Cardiac muscle cell (in vitro differentiated cells and primary cell): ENCODE measurements at regions not wholly inside any gene's neighbourhood (a gene's known extent, or its start where the extent isn't known, plus 50 kb on each side); places are given as distances from the start of the nearest gene placed in this dataset.
A peak's percentile ranks its signal among the peaks of the same experiment; 100 is the strongest.
"Not testable (repeated sequence)": the region's sequence is repeated elsewhere in the genome, so short reads cannot be mapped to it uniquely, and the experiment has no call there.

Experiments
- DNase-seq, 2 donors: peaks; one replicate each; pipeline versions ENCODE4 v3.0.0 to v3.0.0-alpha.2; 2010 to 2017; ENCODE audit warnings: low read depth in 1 of 2, low spot score in 1 of 2
- H3K27ac ChIP-seq: fragments of 200-600 bp; sonication (generic); 2 replicates; pipeline ENCODE4 v1.5.1; 2016
- H3K27me3 ChIP-seq: fragments of 200-600 bp; sonication (generic); 2 replicates; pipeline ENCODE4 v1.6.0; 2016; ENCODE audit warnings: control low read depth
- H3K36me3 ChIP-seq: fragments of 200-600 bp; sonication (generic); 2 replicates; pipeline ENCODE4 v1.5.1; 2016; ENCODE audit warnings: control low read depth
- H3K4me1 ChIP-seq: fragments of 200-600 bp; sonication (generic); 2 replicates; pipeline ENCODE4 v1.8.1; 2017; ENCODE audit warnings: low read depth, mild to moderate bottlenecking, mixed run types
- H3K4me3 ChIP-seq: fragments of 200-600 bp; sonication (generic); 2 replicates; pipeline ENCODE4 v1.5.1; 2016; ENCODE audit warnings: mild to moderate bottlenecking
- H3K9me3 ChIP-seq: fragments of 200-600 bp; sonication (generic); 2 replicates; pipeline ENCODE4 v1.5.1; 2017; ENCODE audit warnings: low read depth, mild to moderate bottlenecking, control low read depth
- CTCF ChIP-seq: IDR thresholded peaks from 2 replicates; pipeline ENCODE4 v1.5.1; 2012; ENCODE audit warnings: low read depth, mild to moderate bottlenecking, low read length

GRCh38 chr1:111063595-111063994, 76.3 kb downstream of the DRAM2 start:
- TF ChIP-seq CTCF = no peak
- no peak for DNase-seq
- H3K36me3 ChIP-seq = no peaks in the 10 kb centered on the region
- H3K4me1 ChIP-seq = no peaks in the 10 kb centered on the region
- H3K9me3 ChIP-seq = no peaks in the 10 kb centered on the region
- H3K27ac ChIP-seq = no peak overlapping the region
- no peak overlapping the region for H3K4me3 ChIP-seq
- no peaks in the 10 kb centered on the region for H3K27me3 ChIP-seq

- H3K4me3 ChIP-seq = no peak overlapping the region
- no peaks in the 10 kb centered on the region for H3K4me1 ChIP-seq
- no peaks in the 10 kb centered on the region for H3K36me3 ChIP-seq
- H3K27me3 ChIP-seq = no peaks in the 10 kb centered on the region
- H3K27ac ChIP-seq = no peak overlapping the region
- H3K9me3 ChIP-seq = no peaks in the 10 kb centered on the region
- no peak for TF ChIP-seq CTCF
- DNase-seq = no peak
Measured at GRCh38 chr1:111062624-111063023, 77.3 kb downstream of the DRAM2 start.

- no peak overlapping the region for H3K27ac ChIP-seq
- no peak for DNase-seq
- H3K36me3 ChIP-seq = no peaks in the 10 kb centered on the region
- no peaks in the 10 kb centered on the region for H3K4me1 ChIP-seq
- no peaks in the 10 kb centered on the region for H3K9me3 ChIP-seq
- no peaks in the 10 kb centered on the region for H3K27me3 ChIP-seq
- TF ChIP-seq CTCF = no peak
- H3K4me3 ChIP-seq = no peak overlapping the region
Measured at GRCh38 chr1:111062081-111062480, 77.8 kb downstream of the DRAM2 start.

- DNase-seq = no peak
- Histone ChIP-seq H3K27ac (no peak overlapping the region), H3K4me3 (no peak overlapping the region), H3K27me3 (no peaks in the 10 kb centered on the region), H3K36me3 (no peaks in the 10 kb centered on the region), H3K9me3 (no peaks in the 10 kb centered on the region), H3K4me1 (no peaks in the 10 kb centered on the region)
- TF ChIP-seq CTCF = no peak
Measured at GRCh38 chr1:111054656-111055055, 85.2 kb downstream of the DRAM2 start.

GRCh38 chr1:111052246-111052645, 87.6 kb downstream of the DRAM2 start:
- Histone ChIP-seq H3K27me3 (no peaks in the 10 kb centered on the region), H3K9me3 (no peaks in the 10 kb centered on the region), H3K4me3 (no peak overlapping the region), H3K27ac (no peak overlapping the region), H3K36me3 (no peaks in the 10 kb centered on the region), H3K4me1 (no peaks in the 10 kb centered on the region)
- peak in 1 of 2 donors; percentile 3 for DNase-seq
- TF ChIP-seq CTCF = no peak

GRCh38 chr1:111048253-111048652, 84.5 kb upstream of the LRIF1 start:
- H3K36me3 ChIP-seq, H3K4me3 ChIP-seq, DNase-seq, H3K27me3 ChIP-seq, H3K4me1 ChIP-seq, H3K9me3 ChIP-seq, H3K27ac ChIP-seq: not testable (repeated sequence)
